GM12878 (cell line): ENCODE measurements at regions not wholly inside any gene's neighbourhood (a gene's known extent, or its start where the extent isn't known, plus 50 kb on each side); places are given as distances from the start of the nearest gene placed in this dataset.

ENCODE experiments used
- ATAC-seq: fragments of 200-7000 bp; cut with Tn5 transposase; 3 replicates; pipeline ENCODE4 v1.9.1; 2020; ENCODE audit warnings: mild to moderate bottlenecking, moderate library complexity
- BruUV-seq: library from RNA; stranded (reverse); fragments of 400-500 nt; replicated peaks from 2 replicates; lab custom pipeline; 2021; lab: Mats Ljungman, UMichigan
- CTCF ChIA-PET: fragments of 300-600 bp; sonication (Branson Sonifier 250); formaldehyde crosslinking; extraction: SDS; loops from one replicate; lab custom pipeline; 2021; ENCODE audit warnings: inconsistent platforms; lab: Yijun Ruan, JAX
- POLR2A ChIA-PET: fragments of 350-600 bp; formaldehyde crosslinking; extraction: SDS; loops from one replicate; lab custom pipeline; 2021; ENCODE audit warnings: inconsistent platforms; lab: Charles Lee
- RAD21 ChIA-PET: fragments of 300-600 bp; sonication (Branson Sonifier 250); formaldehyde crosslinking; loops from one replicate; lab custom pipeline; 2023; ENCODE audit warnings: antibody characterized with exemption; ENCODE audit not compliant: unreplicated experiment; lab: Charles Lee
- SMC1A ChIA-PET: fragments of 300-600 bp; sonication (Branson Sonifier 250); formaldehyde crosslinking; loops from one replicate; lab custom pipeline; 2023; ENCODE audit not compliant: unreplicated experiment, uncharacterized antibody; lab: Charles Lee
- DNase-seq: peaks from one replicate; pipeline ENCODE4 v3.0.0-alpha.2; 2011; ENCODE audit warnings: low read depth, low spot score
- FAIRE-seq: peaks from 3 replicates; lab custom pipeline; 2011; peaks lifted over from hg19 to GRCh38; lab: Jason Lieb, UNC
- H2AFZ ChIP-seq: 2 replicates; pipeline ENCODE4 v1.6.0; 2011; ENCODE audit warnings: low read depth, low read length, control low read depth; ENCODE audit not compliant: control insufficient read depth
- H3K27ac ChIP-seq: 2 replicates; pipeline ENCODE4 v1.5.1; 2011; ENCODE audit warnings: control low read depth; ENCODE audit not compliant: control insufficient read depth, insufficient read depth
- H3K27me3 ChIP-seq, 2 experiments: replicated peaks in 1 of 2; 2 replicates each; pipeline versions ENCODE4 v1.6.0 to v1.6.1; 2011; ENCODE audit warnings: low read length in 1 of 2; ENCODE audit not compliant: control insufficient read depth in 2 of 2, insufficient read depth in 2 of 2
- H3K36me3 ChIP-seq, 2 experiments: 2 replicates each; pipeline ENCODE4 v1.5.1; 2011; ENCODE audit warnings: low read length in 1 of 2; ENCODE audit not compliant: control insufficient read depth in 2 of 2, insufficient read depth in 2 of 2
- H3K4me1 ChIP-seq: 2 replicates; pipeline ENCODE4 v1.6.1; 2011; ENCODE audit warnings: mild to moderate bottlenecking, low read length, moderate library complexity, mixed read lengths; ENCODE audit not compliant: control insufficient read depth, insufficient read depth
- H3K4me2 ChIP-seq: 2 replicates; pipeline ENCODE4 v1.6.0; 2011; ENCODE audit warnings: control low read depth; ENCODE audit not compliant: control insufficient read depth, insufficient read depth
- H3K4me3 ChIP-seq: fragments of 200-600 bp; sonication (generic); 2 replicates; pipeline ENCODE4 v1.5.1; 2016
- H3K79me2 ChIP-seq: 2 replicates; pipeline ENCODE4 v1.6.0; 2011; ENCODE audit warnings: low read length; ENCODE audit not compliant: control insufficient read depth, insufficient read depth
- H3K9ac ChIP-seq: 2 replicates; pipeline ENCODE4 v1.8.0; 2011; ENCODE audit warnings: low read length, control low read depth, mixed read lengths; ENCODE audit not compliant: control insufficient read depth, insufficient read depth
- H3K9me3 ChIP-seq: replicated peaks from 3 replicates; pipeline ENCODE4 v1.5.1; 2011; ENCODE audit warnings: mild to moderate bottlenecking, low read length; ENCODE audit not compliant: control insufficient read depth, insufficient read depth
- H4K20me1 ChIP-seq: 2 replicates; pipeline ENCODE4 v1.6.0; 2011; ENCODE audit not compliant: control insufficient read depth, insufficient read depth
- ASH2L ChIP-seq: fragments of 300-600, 200-600 bp; sonication (generic); IDR thresholded peaks from 2 replicates; pipeline ENCODE4 v1.6.1; 2017; ENCODE audit warnings: low read depth, mild to moderate bottlenecking, borderline replicate concordance
- BMI1 ChIP-seq: fragments of 450-650 bp; IDR thresholded peaks from 2 replicates; pipeline ENCODE4 v1.6.1; 2016; ENCODE audit warnings: mild to moderate bottlenecking, moderate library complexity, borderline replicate concordance
- CREB1 ChIP-seq: IDR thresholded peaks from 2 replicates; pipeline ENCODE4 v1.6.1; 2012; ENCODE audit warnings: low read depth, mild to moderate bottlenecking, inconsistent platforms
- CTCF ChIP-seq, 3 experiments: IDR thresholded peaks in 2 of 3; conservative IDR thresholded peaks in 1 of 3; 2 replicates each; pipeline ENCODE4 v1.5.1; 2011; ENCODE audit warnings: low read depth in 3 of 3, low read length in 3 of 3, mild to moderate bottlenecking in 3 of 3, control low read depth in 2 of 3, moderate library complexity in 2 of 3, inconsistent platforms in 1 of 3, mixed read lengths in 1 of 3; ENCODE audit not compliant: control insufficient read depth in 2 of 3, insufficient read depth in 1 of 3; ENCODE audit errors: extremely low read depth in 1 of 3
- KAT2A ChIP-seq: conservative IDR thresholded peaks from 2 replicates; pipeline ENCODE4 v1.6.1; 2011; ENCODE audit warnings: low read depth, low read length; ENCODE audit not compliant: control insufficient read depth
- MXI1 ChIP-seq: fragments of 150-350 bp; IDR thresholded peaks from 2 replicates; pipeline ENCODE4 v1.6.1; 2011; ENCODE audit warnings: low read depth, mild to moderate bottlenecking, inconsistent platforms, low read length, improper control_type of control experiment
- NR2F1 ChIP-seq: fragments of 450-650 bp; conservative IDR thresholded peaks from 2 replicates; pipeline ENCODE4 v1.6.1; 2017; ENCODE audit warnings: mild to moderate bottlenecking
- REST ChIP-seq: IDR thresholded peaks from 2 replicates; pipeline ENCODE4 v1.6.1; 2012; ENCODE audit warnings: mild to moderate bottlenecking, low read depth, low read length
- SIN3A ChIP-seq: IDR thresholded peaks from 2 replicates; pipeline ENCODE4 v1.6.1; 2012; ENCODE audit warnings: low read depth, low read length, improper control_type of control experiment
- SMAD5 ChIP-seq: IDR thresholded peaks from 2 replicates; pipeline ENCODE4 v1.6.1; 2016; ENCODE audit warnings: antibody characterized with exemption, low read depth
- STAT1 ChIP-seq: fragments of 450-650 bp; conservative IDR thresholded peaks from 2 replicates; pipeline ENCODE4 v1.6.1; 2014; ENCODE audit warnings: antibody characterized with exemption, mild to moderate bottlenecking
- WRNIP1 ChIP-seq: IDR thresholded peaks from 2 replicates; pipeline ENCODE4 v1.6.1; 2011; ENCODE audit warnings: low read depth, low read length, improper control_type of control experiment, borderline replicate concordance
- ZSCAN29 ChIP-seq: fragments of 450-650 bp; IDR thresholded peaks from 2 replicates; pipeline ENCODE4 v1.6.1; 2017; ENCODE audit warnings: mild to moderate bottlenecking, moderate library complexity
- WGBS: methylation state at CpG from one replicate; pipeline ENCODE4 v1.1.6; 2016; ENCODE audit warnings: low lambda C conversion rate; ENCODE audit not compliant: insufficient replicate concordance, insufficient coverage; ENCODE audit errors: missing lambda C conversion rate; 5-methylcytosine and 5-hydroxymethylcytosine counted together
- in situ Hi-C: fragments of 300-500 bp; cut with MboI; formaldehyde crosslinking; loops from 9 replicates; pipeline ENCODE4 v1.14.3; 2018; ENCODE audit warnings: mixed read lengths
- intact Hi-C: fragments of 100-400 bp; cut with micrococcal nuclease; formaldehyde crosslinking; loops from one replicate; pipeline ENCODE4 v1.14.2; 2022; ENCODE audit not compliant: unreplicated experiment

GRCh38 chr21:27157097-27157496 lies 190.2 kb upstream of the ADAMTS5 start:
- WGBS, result 23% methylated on average over 7 of the region's 7 CpGs
- Histone ChIP-seq H3K4me3 (no peak overlapping the region), H3K4me2 (no peak overlapping the region), H2AFZ (no peak overlapping the region), H3K9ac (no peak overlapping the region), H3K27ac (no peak overlapping the region), H3K27me3 (no peaks in the 10 kb centered on the region), H3K36me3 (no peaks in the 10 kb centered on the region), H4K20me1 (no peaks in the 10 kb centered on the region), H3K4me1 (no peaks in the 10 kb centered on the region), H3K79me2 (no peaks in the 10 kb centered on the region), H3K9me3 (no peaks in the 10 kb centered on the region; the same call in 2 of the 3 replicates)
- intact Hi-C loops (no loop called here), in situ Hi-C loops (no loop called here)
- DNase-seq (no peak), FAIRE-seq (no peak), ATAC-seq (no peak)
- ChIA-PET POLR2A (no interaction called here), RAD21 (no interaction called here), CTCF (no interaction called here), SMC1A (no interaction called here)
- TF ChIP-seq ZSCAN29, result no peak
- no peak for TF ChIP-seq WRNIP1
- no peak for TF ChIP-seq CTCF (IDR thresholded peaks at IDR 0.05 in 2 of 3, conservative IDR thresholded peaks at IDR 0.05 in 1 of 3; ENCODE audit: control insufficient read depth in 2 of 3, extremely low read depth in 1 of 3, insufficient read depth in 1 of 3, low read depth in 3 of 3, low read length in 3 of 3)
- TF ChIP-seq ASH2L, result no peak
- BruUV-seq, result no TSS peak

- RAD21 ChIA-PET, result no interaction called here
- no peak for TF ChIP-seq CREB1
- TF ChIP-seq BMI1, result no peak
- TF ChIP-seq WRNIP1, result no peak
- TF ChIP-seq SIN3A, result no peak
- no peak for TF ChIP-seq MXI1
- no peak for TF ChIP-seq NR2F1
- TF ChIP-seq STAT1, result no peak
- no peak for TF ChIP-seq REST
- no peak for TF ChIP-seq KAT2A
- no peak for TF ChIP-seq SMAD5
These were observed 189.8 kb upstream of the ADAMTS5 start for GRCh38 chr21:27156666-27157065.

More at GRCh38 chr21:27156666-27157065, 189.8 kb upstream of the ADAMTS5 start:
- FAIRE-seq (no peak), ATAC-seq (no peak), DNase-seq (no peak)
- SMC1A ChIA-PET, result no interaction called here
- CTCF ChIA-PET, result no interaction called here
- no peaks in the 10 kb centered on the region for H3K36me3 ChIP-seq
- in situ Hi-C loops (no loop called here), intact Hi-C loops (no loop called here)
- H3K4me3 ChIP-seq, result no peak overlapping the region
- H3K79me2 ChIP-seq, result no peaks in the 10 kb centered on the region
- no peaks in the 10 kb centered on the region for H3K27me3 ChIP-seq
- no peaks in the 10 kb centered on the region for H4K20me1 ChIP-seq
- WGBS, result 0% methylated on average over 1 of the region's 1 CpG
- H3K9me3 ChIP-seq, result no peaks in the 10 kb centered on the region; the same call in 2 of the 3 replicates
- no peak overlapping the region for H3K27ac ChIP-seq
- no peaks in the 10 kb centered on the region for H3K4me1 ChIP-seq
- H2AFZ ChIP-seq, result no peak overlapping the region
- no peak overlapping the region for H3K4me2 ChIP-seq
- POLR2A ChIA-PET, result no interaction called here
- BruUV-seq, result no TSS peak
- H3K9ac ChIP-seq, result no peak overlapping the region
